Spleen (tissue), 7 donors: ENCODE measurements at regions not wholly inside any gene's neighbourhood (a gene's known extent, or its start where the extent isn't known, plus 50 kb on each side); places are given as distances from the start of the nearest gene placed in this dataset.

Source experiments
- POLR2A ChIP-seq, 3 donors: fragments of 450-650 bp; IDR thresholded peaks; one replicate each; pipeline ENCODE4 v1.5.1; 2017; ENCODE audit warnings: antibody characterized with exemption in 3 of 3, mild to moderate bottlenecking in 1 of 3
- POLR2AphosphoS5 ChIP-seq, 3 donors: sonication (generic); formaldehyde crosslinking; IDR thresholded peaks; one replicate each; pipeline ENCODE4 v1.5.1; 2017; ENCODE audit warnings: antibody characterized with exemption in 3 of 3
- TF ChIP-seq, protein P1 (sequence below), 11 experiments: fragments of 200-600 bp in 7 of 11; fragments of 450-650 bp in 4 of 11; sonication (generic) in 4 of 11; IDR thresholded peaks in 8 of 11; conservative IDR thresholded peaks in 3 of 11; 1 replicate in 7 of 11; 2 replicates in 4 of 11; pipeline versions ENCODE4 v1.4.0 to v1.8.0; 2016 to 2021; ENCODE audit warnings: antibody characterized with exemption in 11 of 11, inconsistent platforms in 4 of 11, mild to moderate bottlenecking in 1 of 11
- donor health status: DM: no; HTN: no; CAD: no; lungs with moderate emphysema.
- donor health status: DM: no; HTN: no; CAD: no.
- donor health status: DM: no; HTN: no; CAD: no.

DNA sequence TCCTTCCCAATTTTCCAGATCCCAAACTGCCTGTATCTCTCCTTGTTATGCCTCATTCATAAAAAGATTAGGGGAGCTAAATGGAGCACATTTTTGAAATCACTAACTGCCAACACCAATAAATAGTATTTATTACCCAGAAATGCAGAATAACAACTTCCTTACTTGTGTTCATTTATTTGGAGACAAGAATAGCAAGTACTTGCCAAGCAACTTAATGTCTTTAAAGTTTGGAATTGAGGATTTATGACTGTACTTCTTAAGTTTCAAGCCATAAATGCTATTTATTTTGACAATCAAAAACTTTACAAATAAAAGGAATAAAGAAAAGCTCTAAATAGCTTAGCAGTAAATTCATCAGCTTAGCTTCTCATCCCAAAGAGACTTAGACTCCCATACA, 626.1 kb upstream of the NOVA1 start:
- TF ChIP-seq, protein P1, sequence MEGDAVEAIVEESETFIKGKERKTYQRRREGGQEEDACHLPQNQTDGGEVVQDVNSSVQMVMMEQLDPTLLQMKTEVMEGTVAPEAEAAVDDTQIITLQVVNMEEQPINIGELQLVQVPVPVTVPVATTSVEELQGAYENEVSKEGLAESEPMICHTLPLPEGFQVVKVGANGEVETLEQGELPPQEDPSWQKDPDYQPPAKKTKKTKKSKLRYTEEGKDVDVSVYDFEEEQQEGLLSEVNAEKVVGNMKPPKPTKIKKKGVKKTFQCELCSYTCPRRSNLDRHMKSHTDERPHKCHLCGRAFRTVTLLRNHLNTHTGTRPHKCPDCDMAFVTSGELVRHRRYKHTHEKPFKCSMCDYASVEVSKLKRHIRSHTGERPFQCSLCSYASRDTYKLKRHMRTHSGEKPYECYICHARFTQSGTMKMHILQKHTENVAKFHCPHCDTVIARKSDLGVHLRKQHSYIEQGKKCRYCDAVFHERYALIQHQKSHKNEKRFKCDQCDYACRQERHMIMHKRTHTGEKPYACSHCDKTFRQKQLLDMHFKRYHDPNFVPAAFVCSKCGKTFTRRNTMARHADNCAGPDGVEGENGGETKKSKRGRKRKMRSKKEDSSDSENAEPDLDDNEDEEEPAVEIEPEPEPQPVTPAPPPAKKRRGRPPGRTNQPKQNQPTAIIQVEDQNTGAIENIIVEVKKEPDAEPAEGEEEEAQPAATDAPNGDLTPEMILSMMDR (IDR thresholded peaks at IDR 0.05 in 8 of 11, conservative IDR thresholded peaks at IDR 0.05 in 3 of 11) = no peak
- TF ChIP-seq POLR2AphosphoS5 (IDR thresholded peaks at IDR 0.05) (no peak), POLR2A (IDR thresholded peaks at IDR 0.05) (no peak)
